Bronchial epithelial cell (primary cell): ENCODE measurements at regions not wholly inside any gene's neighbourhood (a gene's known extent, or its start where the extent isn't known, plus 50 kb on each side); places are given as distances from the start of the nearest gene placed in this dataset.

Experiments used
- DNase-seq: peaks from one replicate; pipeline ENCODE4 v3.0.0-alpha.2; 2010; ENCODE audit warnings: low read depth
- FAIRE-seq: peaks from 2 replicates; lab custom pipeline; 2011; peaks lifted over from hg19 to GRCh38; lab: Jason Lieb, UNC
- H3K27me3 ChIP-seq: 2 replicates; pipeline ENCODE4 v1.5.1; 2011; ENCODE audit warnings: low read length; ENCODE audit not compliant: control insufficient read depth, insufficient read depth
- H3K36me3 ChIP-seq: 2 replicates; pipeline ENCODE4 v1.5.1; 2011; ENCODE audit warnings: low read length; ENCODE audit not compliant: control insufficient read depth, insufficient read depth
- H3K4me3 ChIP-seq: 2 replicates; pipeline ENCODE4 v1.5.1; 2011; ENCODE audit warnings: mild to moderate bottlenecking, low read depth, low read length, control low read depth
- CTCF ChIP-seq: IDR thresholded peaks from 2 replicates; pipeline ENCODE4 v1.5.1; 2011; ENCODE audit warnings: mild to moderate bottlenecking, moderate library complexity, low read length, control low read depth, inconsistent platforms; ENCODE audit not compliant: insufficient read depth, severe bottlenecking

DNA sequence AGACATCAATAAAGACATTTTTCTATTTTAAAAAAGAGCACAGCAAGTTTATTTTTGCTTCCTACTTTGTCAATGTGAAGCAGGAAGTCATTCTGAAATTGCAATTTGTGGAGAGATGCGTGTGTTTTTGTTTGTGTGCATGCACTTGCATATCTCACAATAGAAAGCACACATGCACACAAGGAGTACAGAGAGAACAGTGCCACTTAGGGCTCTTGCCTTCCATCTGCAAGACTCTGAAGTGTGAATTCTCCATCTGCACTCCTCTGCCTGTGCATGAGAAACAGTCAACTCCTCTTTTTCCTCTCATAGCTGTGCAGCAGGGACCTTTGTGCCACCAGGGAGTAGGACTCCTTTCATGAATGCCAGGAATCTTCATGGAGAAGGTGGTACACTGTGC, 316.3 kb upstream of the CNR1 start:
- H3K36me3 ChIP-seq: no peaks in the 10 kb centered on the region
- no peaks in the 10 kb centered on the region for H3K27me3 ChIP-seq
- no peak for FAIRE-seq
- H3K4me3 ChIP-seq: no peak overlapping the region
- no peak for DNase-seq
- no peak for TF ChIP-seq CTCF

DNA sequence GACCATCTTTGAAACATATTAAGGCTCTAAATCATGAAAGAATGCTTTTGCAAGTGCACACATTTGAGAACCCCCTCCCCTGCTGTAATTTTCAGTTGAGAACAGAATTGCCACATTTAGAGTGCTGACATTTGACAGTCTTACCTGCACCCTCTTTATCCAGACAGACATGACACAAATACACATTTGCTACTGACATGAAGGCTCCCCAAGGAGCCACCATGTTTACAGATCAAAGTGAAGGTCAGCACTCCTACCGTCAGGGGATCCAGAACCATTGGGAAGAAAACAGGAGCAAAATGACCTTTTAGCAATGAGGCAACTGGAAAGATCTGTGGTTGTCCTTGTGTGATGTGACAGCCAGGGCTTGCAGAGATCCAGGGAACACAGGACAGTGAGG, 315.4 kb upstream of the CNR1 start:
- TF ChIP-seq CTCF: no peak
- no peaks in the 10 kb centered on the region for H3K36me3 ChIP-seq
- H3K27me3 ChIP-seq: no peaks in the 10 kb centered on the region
- H3K4me3 ChIP-seq: no peak overlapping the region
- no peak for FAIRE-seq
- no peak for DNase-seq

GRCh38 chr6:88480816-88481215, 314.7 kb upstream of the CNR1 start:
- Histone ChIP-seq H3K4me3 (no peak overlapping the region), H3K27me3 (no peaks in the 10 kb centered on the region), H3K36me3 (no peaks in the 10 kb centered on the region)
- no peak for TF ChIP-seq CTCF
- DNase-seq: no peak
- no peak for FAIRE-seq

GRCh38 chr6:88477413-88477812, 311.3 kb upstream of the CNR1 start:
- TF ChIP-seq CTCF: no peak
- Histone ChIP-seq H3K27me3 (no peaks in the 10 kb centered on the region), H3K36me3 (no peaks in the 10 kb centered on the region), H3K4me3 (no peak overlapping the region)
- FAIRE-seq (no peak), DNase-seq (no peak)

DNA sequence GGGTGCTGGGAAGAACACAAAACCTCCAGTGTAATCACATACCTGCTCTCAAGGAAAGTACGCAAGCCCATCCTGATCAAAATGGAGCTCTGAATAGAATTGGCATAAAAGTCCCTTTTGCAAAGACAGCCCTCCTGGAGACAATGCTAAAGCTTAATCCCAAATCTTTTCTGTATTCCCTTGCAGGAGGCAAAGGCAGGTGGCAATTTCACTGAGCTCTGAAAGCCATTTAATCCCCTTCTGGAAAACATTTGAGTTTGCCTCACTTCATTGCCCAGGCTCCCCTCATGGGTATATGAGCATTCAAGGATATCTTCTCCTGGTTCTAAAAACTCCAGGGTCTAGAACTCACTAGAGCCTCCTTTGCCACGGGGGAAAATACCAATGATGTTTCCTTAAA, 310.2 kb upstream of the CNR1 start:
- H3K27me3 ChIP-seq: no peaks in the 10 kb centered on the region
- H3K36me3 ChIP-seq: no peaks in the 10 kb centered on the region
- DNase-seq (no peak), FAIRE-seq (no peak)
- no peak for TF ChIP-seq CTCF
- no peak overlapping the region for H3K4me3 ChIP-seq

DNA sequence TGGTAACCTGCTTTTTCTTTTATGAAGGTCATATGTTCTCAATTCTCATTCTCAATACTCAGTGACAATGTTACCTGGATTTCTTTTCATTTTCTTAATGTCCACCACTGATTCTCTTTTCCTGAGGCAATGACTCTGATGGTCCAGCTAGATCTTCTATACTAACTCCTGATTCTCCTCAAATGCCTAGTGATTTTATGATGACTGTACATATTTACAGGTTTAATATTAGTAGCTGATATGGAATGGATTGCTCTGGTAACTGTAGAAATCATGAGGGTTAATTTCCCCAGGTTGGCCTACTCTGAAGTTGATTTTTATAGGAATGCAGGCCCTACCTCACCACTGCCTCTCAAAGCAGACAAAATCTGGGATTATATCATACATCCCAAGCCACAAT, 308.6 kb upstream of the CNR1 start:
- no peak for DNase-seq

More for the DNA sequence above, 308.6 kb upstream of the CNR1 start:
- H3K4me3 ChIP-seq: no peak overlapping the region
- no peak for FAIRE-seq
- TF ChIP-seq CTCF: no peak
- H3K36me3 ChIP-seq: no peaks in the 10 kb centered on the region
- H3K27me3 ChIP-seq: no peaks in the 10 kb centered on the region
